ENCODE measurements at regions not wholly inside any gene's neighbourhood (a gene's known extent, or its start where the extent isn't known, plus 50 kb on each side); places are given as distances from the start of the nearest gene placed in this dataset.

DNA sequence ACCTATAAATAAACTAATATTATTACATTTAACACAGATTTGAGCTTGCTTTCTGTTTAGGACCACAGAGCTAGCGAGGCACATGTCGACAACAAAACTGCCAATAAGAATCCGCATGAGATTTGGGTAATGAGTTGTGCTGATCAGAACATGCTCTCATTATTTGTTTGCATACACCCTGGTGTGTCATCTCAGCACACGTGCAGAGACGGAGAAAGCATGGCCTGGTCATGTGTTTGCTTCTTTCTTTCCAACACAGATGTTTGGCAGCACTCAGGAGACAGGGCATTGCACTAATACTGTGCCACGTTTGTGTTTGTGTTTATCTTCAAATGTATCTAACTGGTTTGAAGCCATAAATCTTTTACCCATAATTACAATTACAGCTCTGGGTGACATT is 364.8 kb downstream of the ARAP2 start:
- no peak for ATAC-seq
- TF ChIP-seq CSDC2 (CRISPR knock-in tag; IDR thresholded peaks at IDR 0.05): no peak
- TF ChIP-seq, protein P1, sequence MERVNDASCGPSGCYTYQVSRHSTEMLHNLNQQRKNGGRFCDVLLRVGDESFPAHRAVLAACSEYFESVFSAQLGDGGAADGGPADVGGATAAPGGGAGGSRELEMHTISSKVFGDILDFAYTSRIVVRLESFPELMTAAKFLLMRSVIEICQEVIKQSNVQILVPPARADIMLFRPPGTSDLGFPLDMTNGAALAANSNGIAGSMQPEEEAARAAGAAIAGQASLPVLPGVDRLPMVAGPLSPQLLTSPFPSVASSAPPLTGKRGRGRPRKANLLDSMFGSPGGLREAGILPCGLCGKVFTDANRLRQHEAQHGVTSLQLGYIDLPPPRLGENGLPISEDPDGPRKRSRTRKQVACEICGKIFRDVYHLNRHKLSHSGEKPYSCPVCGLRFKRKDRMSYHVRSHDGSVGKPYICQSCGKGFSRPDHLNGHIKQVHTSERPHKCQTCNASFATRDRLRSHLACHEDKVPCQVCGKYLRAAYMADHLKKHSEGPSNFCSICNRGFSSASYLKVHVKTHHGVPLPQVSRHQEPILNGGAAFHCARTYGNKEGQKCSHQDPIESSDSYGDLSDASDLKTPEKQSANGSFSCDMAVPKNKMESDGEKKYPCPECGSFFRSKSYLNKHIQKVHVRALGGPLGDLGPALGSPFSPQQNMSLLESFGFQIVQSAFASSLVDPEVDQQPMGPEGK (CRISPR knock-in tag; IDR thresholded peaks at IDR 0.05; ENCODE audit: borderline replicate concordance): no peak
- no peak for TF ChIP-seq RARB (CRISPR knock-in tag; IDR thresholded peaks at IDR 0.05)
- no peak for TF ChIP-seq TOX (CRISPR knock-in tag; IDR thresholded peaks at IDR 0.05; ENCODE audit: borderline replicate concordance)
- TF ChIP-seq PPARA (CRISPR knock-in tag; IDR thresholded peaks at IDR 0.05; ENCODE audit: borderline replicate concordance): no peak
- no peak for TF ChIP-seq ZC3H10 (CRISPR knock-in tag; IDR thresholded peaks at IDR 0.05)
- TF ChIP-seq, protein P2, sequence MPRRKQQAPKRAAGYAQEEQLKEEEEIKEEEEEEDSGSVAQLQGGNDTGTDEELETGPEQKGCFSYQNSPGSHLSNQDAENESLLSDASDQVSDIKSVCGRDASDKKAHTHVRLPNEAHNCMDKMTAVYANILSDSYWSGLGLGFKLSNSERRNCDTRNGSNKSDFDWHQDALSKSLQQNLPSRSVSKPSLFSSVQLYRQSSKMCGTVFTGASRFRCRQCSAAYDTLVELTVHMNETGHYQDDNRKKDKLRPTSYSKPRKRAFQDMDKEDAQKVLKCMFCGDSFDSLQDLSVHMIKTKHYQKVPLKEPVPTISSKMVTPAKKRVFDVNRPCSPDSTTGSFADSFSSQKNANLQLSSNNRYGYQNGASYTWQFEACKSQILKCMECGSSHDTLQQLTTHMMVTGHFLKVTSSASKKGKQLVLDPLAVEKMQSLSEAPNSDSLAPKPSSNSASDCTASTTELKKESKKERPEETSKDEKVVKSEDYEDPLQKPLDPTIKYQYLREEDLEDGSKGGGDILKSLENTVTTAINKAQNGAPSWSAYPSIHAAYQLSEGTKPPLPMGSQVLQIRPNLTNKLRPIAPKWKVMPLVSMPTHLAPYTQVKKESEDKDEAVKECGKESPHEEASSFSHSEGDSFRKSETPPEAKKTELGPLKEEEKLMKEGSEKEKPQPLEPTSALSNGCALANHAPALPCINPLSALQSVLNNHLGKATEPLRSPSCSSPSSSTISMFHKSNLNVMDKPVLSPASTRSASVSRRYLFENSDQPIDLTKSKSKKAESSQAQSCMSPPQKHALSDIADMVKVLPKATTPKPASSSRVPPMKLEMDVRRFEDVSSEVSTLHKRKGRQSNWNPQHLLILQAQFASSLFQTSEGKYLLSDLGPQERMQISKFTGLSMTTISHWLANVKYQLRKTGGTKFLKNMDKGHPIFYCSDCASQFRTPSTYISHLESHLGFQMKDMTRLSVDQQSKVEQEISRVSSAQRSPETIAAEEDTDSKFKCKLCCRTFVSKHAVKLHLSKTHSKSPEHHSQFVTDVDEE (CRISPR knock-in tag; IDR thresholded peaks at IDR 0.05): no peak
- no peak for TF ChIP-seq ARNTL (CRISPR knock-in tag; IDR thresholded peaks at IDR 0.05; ENCODE audit: borderline replicate concordance, low read depth)
- no peak for TF ChIP-seq ZNF8 (CRISPR knock-in tag; IDR thresholded peaks at IDR 0.05)
- TF ChIP-seq ZNF70 (CRISPR knock-in tag; IDR thresholded peaks at IDR 0.05): no peak
- TF ChIP-seq ZNF565 (CRISPR knock-in tag; conservative IDR thresholded peaks at IDR 0.05; ENCODE audit: low read depth): no peak

DNA sequence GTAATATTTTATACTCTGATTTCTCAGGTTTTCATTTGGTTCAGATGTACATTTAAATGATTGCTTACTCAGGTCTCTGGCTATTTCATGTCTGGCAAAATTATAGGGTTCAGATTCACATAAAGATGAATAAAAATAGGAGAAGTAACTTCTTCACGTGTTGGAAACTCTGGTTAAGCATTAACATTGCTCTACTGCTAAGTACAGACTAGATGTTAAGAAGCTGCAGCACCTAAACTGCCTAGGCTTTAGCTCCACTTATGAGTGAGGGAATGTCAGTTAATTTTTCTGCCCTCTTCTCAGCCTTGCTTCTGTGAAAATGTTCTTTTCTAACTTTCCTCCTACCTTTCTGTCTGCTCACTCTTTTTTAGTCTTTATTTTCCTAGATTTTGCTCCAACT is 361.2 kb downstream of the ARAP2 start:
- TF ChIP-seq CSDC2 (CRISPR knock-in tag; IDR thresholded peaks at IDR 0.05) (no peak), RARB (CRISPR knock-in tag; IDR thresholded peaks at IDR 0.05) (no peak), BACH2 (CRISPR knock-in tag; IDR thresholded peaks at IDR 0.05; ENCODE audit: borderline replicate concordance) (no peak)
- TF ChIP-seq, protein P2 (CRISPR knock-in tag; IDR thresholded peaks at IDR 0.05): no peak
- TF ChIP-seq, protein P3, sequence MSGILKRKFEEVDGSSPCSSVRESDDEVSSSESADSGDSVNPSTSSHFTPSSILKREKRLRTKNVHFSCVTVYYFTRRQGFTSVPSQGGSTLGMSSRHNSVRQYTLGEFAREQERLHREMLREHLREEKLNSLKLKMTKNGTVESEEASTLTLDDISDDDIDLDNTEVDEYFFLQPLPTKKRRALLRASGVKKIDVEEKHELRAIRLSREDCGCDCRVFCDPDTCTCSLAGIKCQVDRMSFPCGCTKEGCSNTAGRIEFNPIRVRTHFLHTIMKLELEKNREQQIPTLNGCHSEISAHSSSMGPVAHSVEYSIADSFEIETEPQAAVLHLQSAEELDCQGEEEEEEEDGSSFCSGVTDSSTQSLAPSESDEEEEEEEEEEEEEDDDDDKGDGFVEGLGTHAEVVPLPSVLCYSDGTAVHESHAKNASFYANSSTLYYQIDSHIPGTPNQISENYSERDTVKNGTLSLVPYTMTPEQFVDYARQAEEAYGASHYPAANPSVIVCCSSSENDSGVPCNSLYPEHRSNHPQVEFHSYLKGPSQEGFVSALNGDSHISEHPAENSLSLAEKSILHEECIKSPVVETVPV (CRISPR knock-in tag; IDR thresholded peaks at IDR 0.05): no peak
- ATAC-seq: no peak

DNA sequence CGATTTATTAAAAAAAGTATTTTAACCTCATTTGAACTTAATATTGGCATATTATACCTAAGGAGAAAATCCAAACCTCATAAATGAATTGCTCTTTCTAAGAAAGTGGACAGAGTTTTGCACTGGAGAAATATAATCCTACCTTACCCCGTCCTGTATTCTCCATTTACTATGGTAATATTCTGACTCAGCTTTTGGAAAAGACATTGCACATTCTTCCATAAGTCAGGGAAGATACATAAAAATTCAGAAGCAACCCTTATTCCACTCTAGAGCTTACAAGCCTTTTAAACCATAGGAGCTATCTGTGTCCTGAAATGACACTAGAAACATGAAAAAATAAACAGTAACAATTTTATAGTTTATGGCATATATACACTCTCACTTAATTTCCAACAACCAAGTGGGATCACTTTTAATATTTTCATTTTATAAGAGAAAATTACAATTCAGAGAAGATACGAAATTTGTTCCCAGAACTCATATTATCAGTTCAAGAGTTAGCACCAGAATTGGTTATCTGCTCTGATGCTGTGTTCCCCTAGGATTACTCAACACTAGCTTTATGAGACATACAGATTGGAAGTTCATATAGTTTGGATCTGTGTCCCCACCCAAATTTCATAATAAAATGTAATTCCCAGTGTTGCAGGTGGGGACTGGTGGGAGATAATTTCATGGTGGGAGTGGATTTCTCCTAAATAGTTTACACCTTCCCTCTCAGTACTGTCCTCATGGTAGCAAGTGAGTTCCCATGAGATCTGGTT is 359.4 kb downstream of the ARAP2 start:
- TF ChIP-seq RARB (CRISPR knock-in tag; IDR thresholded peaks at IDR 0.05) (no peak), ARNTL (CRISPR knock-in tag; IDR thresholded peaks at IDR 0.05; ENCODE audit: borderline replicate concordance, low read depth) (no peak), ZFP3 (CRISPR knock-in tag; IDR thresholded peaks at IDR 0.05) (no peak), OSR1 (CRISPR knock-in tag; IDR thresholded peaks at IDR 0.05) (no peak), ESRRG (CRISPR knock-in tag; IDR thresholded peaks at IDR 0.05) (no peak), PPARA (CRISPR knock-in tag; IDR thresholded peaks at IDR 0.05; ENCODE audit: borderline replicate concordance) (no peak), TOX (CRISPR knock-in tag; IDR thresholded peaks at IDR 0.05; ENCODE audit: borderline replicate concordance) (no peak)
- TF ChIP-seq, protein P3 (CRISPR knock-in tag; IDR thresholded peaks at IDR 0.05): no peak
- TF ChIP-seq, protein P4, sequence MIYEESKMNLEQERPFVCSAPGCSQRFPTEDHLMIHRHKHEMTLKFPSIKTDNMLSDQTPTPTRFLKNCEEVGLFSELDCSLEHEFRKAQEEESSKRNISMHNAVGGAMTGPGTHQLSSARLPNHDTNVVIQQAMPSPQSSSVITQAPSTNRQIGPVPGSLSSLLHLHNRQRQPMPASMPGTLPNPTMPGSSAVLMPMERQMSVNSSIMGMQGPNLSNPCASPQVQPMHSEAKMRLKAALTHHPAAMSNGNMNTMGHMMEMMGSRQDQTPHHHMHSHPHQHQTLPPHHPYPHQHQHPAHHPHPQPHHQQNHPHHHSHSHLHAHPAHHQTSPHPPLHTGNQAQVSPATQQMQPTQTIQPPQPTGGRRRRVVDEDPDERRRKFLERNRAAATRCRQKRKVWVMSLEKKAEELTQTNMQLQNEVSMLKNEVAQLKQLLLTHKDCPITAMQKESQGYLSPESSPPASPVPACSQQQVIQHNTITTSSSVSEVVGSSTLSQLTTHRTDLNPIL (CRISPR knock-in tag; IDR thresholded peaks at IDR 0.05; ENCODE audit: low read depth): no peak
- TF ChIP-seq, protein P2 (CRISPR knock-in tag; IDR thresholded peaks at IDR 0.05): no peak
- ATAC-seq: no peak

All from SK-N-SH treated with all-trans-retinoic acid at 6 μM for 48 hours (cell line).